ENCODE measurements at regions not wholly inside any gene's neighbourhood (a gene's known extent, or its start where the extent isn't known, plus 50 kb on each side); places are given as distances from the start of the nearest gene placed in this dataset.

GRCh38 chr2:20135631-20136050 is 84.2 kb upstream of the LAPTM4A start:
- Histone ChIP-seq H4K20me1 (ENCODE audit: insufficient read depth, low read length) (no peaks in the 10 kb centered on the region), H3K4me2 (ENCODE audit: low read depth, low read length) (no peak overlapping the region), H3K9me2 (replicated peaks; ENCODE audit: insufficient read depth, low read length) (no peaks in the 10 kb centered on the region), H3K4me3 (ENCODE audit: low read length) (no peak overlapping the region), H3K36me3 (replicated peaks; ENCODE audit: insufficient read depth, low read length) (no peaks in the 10 kb centered on the region), H3K27me3 (replicated peaks; ENCODE audit: insufficient read depth, low read length) (no peaks in the 10 kb centered on the region), H3K9me3 (replicated peaks; ENCODE audit: insufficient read depth, low read length) (no peaks in the 10 kb centered on the region), H3K79me2 (ENCODE audit: low read length) (no peaks in the 10 kb centered on the region), H2AFZ (ENCODE audit: low read length) (peak overlapping the region; percentile 61), H3K27ac (ENCODE audit: low read length) (no peak overlapping the region), H3K9ac (ENCODE audit: low read length) (0 out of 2 replicates have a peak overlapping the region, but pooled peaks have one; percentile 22), H3K4me1 (ENCODE audit: low read length) (peaks cover 27% of the 10 kb centered on the region), H3F3A (ENCODE audit: insufficient read depth, low read length) (no peaks in the 10 kb centered on the region)
- DNase-seq = peak; percentile 89
- TF ChIP-seq EZH2phosphoT487 (IDR thresholded peaks at IDR 0.05; ENCODE audit: low read length) = no peak
- no peak for TF ChIP-seq EZH2 (optimal IDR thresholded peaks at IDR 0.05; ENCODE audit: low read depth, low read length)
- TF ChIP-seq, protein P1, sequence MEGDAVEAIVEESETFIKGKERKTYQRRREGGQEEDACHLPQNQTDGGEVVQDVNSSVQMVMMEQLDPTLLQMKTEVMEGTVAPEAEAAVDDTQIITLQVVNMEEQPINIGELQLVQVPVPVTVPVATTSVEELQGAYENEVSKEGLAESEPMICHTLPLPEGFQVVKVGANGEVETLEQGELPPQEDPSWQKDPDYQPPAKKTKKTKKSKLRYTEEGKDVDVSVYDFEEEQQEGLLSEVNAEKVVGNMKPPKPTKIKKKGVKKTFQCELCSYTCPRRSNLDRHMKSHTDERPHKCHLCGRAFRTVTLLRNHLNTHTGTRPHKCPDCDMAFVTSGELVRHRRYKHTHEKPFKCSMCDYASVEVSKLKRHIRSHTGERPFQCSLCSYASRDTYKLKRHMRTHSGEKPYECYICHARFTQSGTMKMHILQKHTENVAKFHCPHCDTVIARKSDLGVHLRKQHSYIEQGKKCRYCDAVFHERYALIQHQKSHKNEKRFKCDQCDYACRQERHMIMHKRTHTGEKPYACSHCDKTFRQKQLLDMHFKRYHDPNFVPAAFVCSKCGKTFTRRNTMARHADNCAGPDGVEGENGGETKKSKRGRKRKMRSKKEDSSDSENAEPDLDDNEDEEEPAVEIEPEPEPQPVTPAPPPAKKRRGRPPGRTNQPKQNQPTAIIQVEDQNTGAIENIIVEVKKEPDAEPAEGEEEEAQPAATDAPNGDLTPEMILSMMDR (IDR thresholded peaks at IDR 0.05; ENCODE audit: low read length) = peak; percentile 86

DNA sequence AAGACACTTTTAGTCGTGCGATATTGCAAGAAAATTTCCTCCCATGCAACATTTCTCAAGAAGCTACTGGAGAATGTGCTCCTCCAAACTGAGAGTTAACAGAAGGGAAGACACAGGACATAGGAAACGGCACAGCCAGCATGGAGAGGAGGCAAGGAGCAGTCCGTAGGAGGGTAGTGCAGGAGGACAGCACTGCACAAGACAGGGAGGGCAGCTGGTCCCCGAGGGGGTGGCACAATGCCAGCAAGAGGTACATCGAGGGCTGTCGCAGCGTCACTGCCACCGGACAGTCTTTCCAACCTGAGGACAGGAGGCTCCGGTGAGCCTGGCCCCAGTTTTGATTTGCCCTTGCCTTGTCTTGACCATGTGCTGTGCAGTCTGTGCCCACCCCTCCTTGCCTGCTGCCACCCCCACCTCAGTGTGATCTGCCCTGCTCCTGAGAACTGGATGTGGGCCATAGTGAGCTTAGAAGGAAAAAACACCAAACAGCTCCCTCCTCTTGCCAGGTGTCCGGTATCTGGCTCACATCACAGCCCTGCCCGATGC is 81.6 kb upstream of the LAPTM4A start:
- Histone ChIP-seq H3K4me1 (ENCODE audit: low read length) (peaks cover 48% of the 10 kb centered on the region), H2AFZ (ENCODE audit: low read length) (no peak overlapping the region), H3K36me3 (replicated peaks; ENCODE audit: insufficient read depth, low read length) (no peaks in the 10 kb centered on the region), H3K27me3 (replicated peaks; ENCODE audit: insufficient read depth, low read length) (no peaks in the 10 kb centered on the region), H3K79me2 (ENCODE audit: low read length) (no peaks in the 10 kb centered on the region), H3K9me2 (replicated peaks; ENCODE audit: insufficient read depth, low read length) (no peaks in the 10 kb centered on the region), H4K20me1 (ENCODE audit: insufficient read depth, low read length) (no peaks in the 10 kb centered on the region), H3K4me2 (ENCODE audit: low read depth, low read length) (no peak overlapping the region), H3K27ac (ENCODE audit: low read length) (no peak overlapping the region), H3K4me3 (ENCODE audit: low read length) (no peak overlapping the region), H3K9ac (ENCODE audit: low read length) (no peak overlapping the region), H3K9me3 (replicated peaks; ENCODE audit: insufficient read depth, low read length) (no peaks in the 10 kb centered on the region), H3F3A (ENCODE audit: insufficient read depth, low read length) (peaks cover 10% of the 10 kb centered on the region)
- TF ChIP-seq EZH2 (optimal IDR thresholded peaks at IDR 0.05; ENCODE audit: low read depth, low read length) (no peak), EZH2phosphoT487 (IDR thresholded peaks at IDR 0.05; ENCODE audit: low read length) (no peak)
- TF ChIP-seq, protein P1 (IDR thresholded peaks at IDR 0.05; ENCODE audit: low read length) = no peak
- DNase-seq = no peak

- no peak overlapping the region for H3K4me3 ChIP-seq (ENCODE audit: low read length)
- H3K36me3 ChIP-seq (replicated peaks; ENCODE audit: insufficient read depth, low read length) = no peaks in the 10 kb centered on the region
- H4K20me1 ChIP-seq (ENCODE audit: insufficient read depth, low read length) = no peaks in the 10 kb centered on the region
- H2AFZ ChIP-seq (ENCODE audit: low read length) = no peak overlapping the region
- no peak overlapping the region for H3K4me2 ChIP-seq (ENCODE audit: low read depth, low read length)
- no peaks in the 10 kb centered on the region for H3K27me3 ChIP-seq (replicated peaks; ENCODE audit: insufficient read depth, low read length)
- H3K79me2 ChIP-seq (ENCODE audit: low read length) = no peaks in the 10 kb centered on the region
- peaks cover 51% of the 10 kb centered on the region for H3K4me1 ChIP-seq (ENCODE audit: low read length)
- H3K9ac ChIP-seq (ENCODE audit: low read length) = no peak overlapping the region
- no peak for TF ChIP-seq EZH2 (optimal IDR thresholded peaks at IDR 0.05; ENCODE audit: low read depth, low read length)
- TF ChIP-seq, protein P1 (IDR thresholded peaks at IDR 0.05; ENCODE audit: low read length) = no peak
- TF ChIP-seq EZH2phosphoT487 (IDR thresholded peaks at IDR 0.05; ENCODE audit: low read length) = no peak
- no peak for DNase-seq
- no peaks in the 10 kb centered on the region for H3K9me3 ChIP-seq (replicated peaks; ENCODE audit: insufficient read depth, low read length)
- peaks cover 10% of the 10 kb centered on the region for H3F3A ChIP-seq (ENCODE audit: insufficient read depth, low read length)
- H3K27ac ChIP-seq (ENCODE audit: low read length) = no peak overlapping the region
- H3K9me2 ChIP-seq (replicated peaks; ENCODE audit: insufficient read depth, low read length) = no peaks in the 10 kb centered on the region
These were observed 79.6 kb upstream of the LAPTM4A start for GRCh38 chr2:20130821-20131645.
